Lower lobe of right lung (tissue), 2 donors: ENCODE measurements at regions not wholly inside any gene's neighbourhood (a gene's known extent, or its start where the extent isn't known, plus 50 kb on each side); places are given as distances from the start of the nearest gene placed in this dataset.
"Not testable (repeated sequence)": the region's sequence is repeated elsewhere in the genome, so short reads cannot be mapped to it uniquely, and the experiment has no call there.

ENCODE experiments used
- ATAC-seq, 2 donors: fragments of 200-7000 bp; cut with Tn5 transposase; one replicate each; pipeline ENCODE4 v1.9.1; 2020 to 2022; ENCODE audit warnings: mild to moderate bottlenecking in 2 of 2, moderate library complexity in 2 of 2
- DNase-seq: peaks from one replicate; pipeline ENCODE4 v3.0.0-alpha.2; 2020
- H3K27ac ChIP-seq: fragments of 200-600 bp; one replicate; pipeline ENCODE4 v1.8.0; 2022
- H3K27me3 ChIP-seq: fragments of 200-600 bp; one replicate; pipeline ENCODE4 v1.8.0; 2022; ENCODE audit warnings: low read depth
- H3K36me3 ChIP-seq: fragments of 200-600 bp; one replicate; pipeline ENCODE4 v1.8.0; 2022; ENCODE audit warnings: mild to moderate bottlenecking
- H3K4me1 ChIP-seq: fragments of 200-600 bp; one replicate; pipeline ENCODE4 v1.8.0; 2022
- H3K4me3 ChIP-seq: fragments of 200-600 bp; one replicate; pipeline ENCODE4 v1.8.0; 2022; ENCODE audit warnings: mild to moderate bottlenecking
- H3K9me3 ChIP-seq: fragments of 200-600 bp; one replicate; pipeline ENCODE4 v1.8.0; 2022
- CTCF ChIP-seq: fragments of 200-600 bp; IDR thresholded peaks from one replicate; pipeline ENCODE4 v1.8.0; 2022; ENCODE audit warnings: antibody characterized with exemption, mild to moderate bottlenecking
- intact Hi-C: fragments of 100-400 bp; cut with DNase I; formaldehyde crosslinking; loops from one replicate; pipeline ENCODE4 v1.11.0; 2022
- donor health status: DM: no; HTN: yes; CAD: no; lungs with severe emphysema.

- no peak for DNase-seq
- no peak overlapping the region for H3K4me3 ChIP-seq
- H3K4me1 ChIP-seq: no peaks in the 10 kb centered on the region
- no peaks in the 10 kb centered on the region for H3K36me3 ChIP-seq
- no peak for TF ChIP-seq CTCF
- no peak overlapping the region for H3K27ac ChIP-seq
- intact Hi-C loops: no loop called here
- ATAC-seq: no peak
- no peaks in the 10 kb centered on the region for H3K9me3 ChIP-seq
- peaks cover 4% of the 10 kb centered on the region for H3K27me3 ChIP-seq
Measured at GRCh38 chr3:140870351-140870750, 71.3 kb upstream of the SLC25A36 start.

GRCh38 chr3:140871022-140871421 is 70.6 kb upstream of the SLC25A36 start:
- H3K27ac ChIP-seq: no peak overlapping the region
- intact Hi-C loops: no loop called here
- H3K36me3 ChIP-seq: no peaks in the 10 kb centered on the region
- H3K4me3 ChIP-seq: no peak overlapping the region
- H3K27me3 ChIP-seq: peaks cover 4% of the 10 kb centered on the region
- ATAC-seq (no peak), DNase-seq (no peak)
- no peak for TF ChIP-seq CTCF
- H3K4me1 ChIP-seq: no peaks in the 10 kb centered on the region
- no peaks in the 10 kb centered on the region for H3K9me3 ChIP-seq

GRCh38 chr3:140872165-140872564 is 69.5 kb upstream of the SLC25A36 start:
- ATAC-seq, intact Hi-C loops, H3K27me3 ChIP-seq: not testable (repeated sequence)

GRCh38 chr3:140883428-140884040 is 58.1 kb upstream of the SLC25A36 start:
- Histone ChIP-seq H3K27me3 (no peaks in the 10 kb centered on the region), H3K9me3 (no peaks in the 10 kb centered on the region), H3K4me3 (no peak overlapping the region), H3K4me1 (no peaks in the 10 kb centered on the region), H3K36me3 (no peaks in the 10 kb centered on the region), H3K27ac (no peak overlapping the region)
- intact Hi-C loops: no loop called here
- no peak for TF ChIP-seq CTCF
- ATAC-seq (no peak), DNase-seq (no peak)

More at GRCh38 chr3:140872165-140872564, 69.5 kb upstream of the SLC25A36 start:
- not testable (repeated sequence) for DNase-seq, H3K27ac ChIP-seq, H3K4me1 ChIP-seq, H3K4me3 ChIP-seq, H3K9me3 ChIP-seq, H3K36me3 ChIP-seq

- H3K27me3 ChIP-seq, ATAC-seq, H3K36me3 ChIP-seq, H3K27ac ChIP-seq, H3K4me1 ChIP-seq, H3K4me3 ChIP-seq, DNase-seq, H3K9me3 ChIP-seq, intact Hi-C loops: not testable (repeated sequence)
Measured at GRCh38 chr3:140885697-140886096, 55.9 kb upstream of the SLC25A36 start.
